Vagina (tissue), 2 donors: ENCODE measurements at regions not wholly inside any gene's neighbourhood (a gene's known extent, or its start where the extent isn't known, plus 50 kb on each side); places are given as distances from the start of the nearest gene placed in this dataset.

Source experiments
- CTCF ChIP-seq, 3 experiments: fragments of 450-650 bp in 2 of 3; fragments of 200-600 bp in 1 of 3; sonication (generic) in 1 of 3; IDR thresholded peaks; one replicate each; pipeline ENCODE4 v1.5.1; 2017 to 2019; ENCODE audit warnings: antibody characterized with exemption in 3 of 3, mild to moderate bottlenecking in 2 of 3, moderate library complexity in 2 of 3
- POLR2AphosphoS5 ChIP-seq, 2 donors: sonication (generic); formaldehyde crosslinking; IDR thresholded peaks; one replicate each; pipeline ENCODE4 v1.9.0; 2017; ENCODE audit warnings: antibody characterized with exemption in 2 of 2, mild to moderate bottlenecking in 2 of 2, low read depth in 1 of 2; ENCODE audit not compliant: insufficient read depth in 1 of 2

- TF ChIP-seq POLR2AphosphoS5 (IDR thresholded peaks at IDR 0.05; ENCODE audit: insufficient read depth in 1 of 2, low read depth in 1 of 2) (no peak), CTCF (IDR thresholded peaks at IDR 0.05) (no peak)
Measured at GRCh38 chr7:91379991-91380390, 115.8 kb downstream of the FZD1 start.
